Keratinocyte (primary cell): ENCODE measurements at regions not wholly inside any gene's neighbourhood (a gene's known extent, or its start where the extent isn't known, plus 50 kb on each side); places are given as distances from the start of the nearest gene placed in this dataset.
"Not testable (repeated sequence)": the region's sequence is repeated elsewhere in the genome, so short reads cannot be mapped to it uniquely, and the experiment has no call there.

ENCODE experiments used
- DNase-seq: peaks from one replicate; pipeline ENCODE4 v3.0.0-alpha.2; 2011; ENCODE audit warnings: low read depth, missing footprints, low spot score
- FAIRE-seq: peaks from 2 replicates; lab custom pipeline; 2011; peaks lifted over from hg19 to GRCh38; lab: Jason Lieb, UNC
- H2AFZ ChIP-seq: 2 replicates; pipeline ENCODE4 v1.6.0; 2012; ENCODE audit warnings: low read length, control low read depth, inconsistent platforms; ENCODE audit not compliant: control insufficient read depth
- H3K27ac ChIP-seq: 2 replicates; pipeline ENCODE4 v1.5.1; 2011; ENCODE audit warnings: low read length; ENCODE audit not compliant: control insufficient read depth, insufficient read depth
- H3K27me3 ChIP-seq: 3 replicates; pipeline ENCODE4 v1.6.0; 2011; ENCODE audit warnings: low read length; ENCODE audit not compliant: control insufficient read depth, insufficient read depth; ENCODE audit errors: extremely low read depth
- H3K36me3 ChIP-seq, 2 experiments: 2 replicates in 1 of 2; 3 replicates in 1 of 2; pipeline ENCODE4 v1.5.1; 2011; ENCODE audit warnings: low read length in 2 of 2, mild to moderate bottlenecking in 1 of 2; ENCODE audit not compliant: control insufficient read depth in 2 of 2, insufficient read depth in 2 of 2; ENCODE audit errors: extremely low read depth in 1 of 2
- H3K4me1 ChIP-seq: 3 replicates; pipeline ENCODE4 v1.5.1; 2011; ENCODE audit warnings: low read length; ENCODE audit not compliant: control insufficient read depth, insufficient read depth; ENCODE audit errors: extremely low read depth
- H3K4me2 ChIP-seq: 3 replicates; pipeline ENCODE4 v1.6.0; 2011; ENCODE audit warnings: low read depth, low read length; ENCODE audit not compliant: control insufficient read depth, insufficient read depth; ENCODE audit errors: extremely low read depth
- H3K4me3 ChIP-seq, 3 experiments: fragments of 200-600 bp in 1 of 3; sonication (generic) in 1 of 3; 2 replicates in 2 of 3; 3 replicates in 1 of 3; pipeline ENCODE4 v1.5.1; 2011 to 2016; ENCODE audit warnings: low read length in 3 of 3, mild to moderate bottlenecking in 3 of 3, control low read depth in 2 of 3, inconsistent platforms in 1 of 3, low read depth in 1 of 3, mixed read lengths in 1 of 3, mixed run types in 1 of 3, moderate library complexity in 1 of 3; ENCODE audit not compliant: control insufficient read depth in 2 of 3, insufficient read depth in 2 of 3; ENCODE audit errors: extremely low read depth in 1 of 3
- H3K79me2 ChIP-seq: 2 replicates; pipeline ENCODE4 v1.6.0; 2012; ENCODE audit warnings: low read length; ENCODE audit not compliant: control insufficient read depth, insufficient read depth
- H3K9ac ChIP-seq: 3 replicates; pipeline ENCODE4 v1.6.0; 2011; ENCODE audit warnings: low read length; ENCODE audit not compliant: control insufficient read depth, insufficient read depth; ENCODE audit errors: extremely low read depth
- H3K9me1 ChIP-seq: 3 replicates; pipeline ENCODE4 v1.6.0; 2011; ENCODE audit warnings: low read length; ENCODE audit not compliant: control insufficient read depth, insufficient read depth; ENCODE audit errors: extremely low read depth
- H3K9me3 ChIP-seq: 2 replicates; pipeline ENCODE4 v1.5.1; 2012; ENCODE audit warnings: low read depth, low read length; ENCODE audit not compliant: control insufficient read depth
- H4K20me1 ChIP-seq: 3 replicates; pipeline ENCODE4 v1.6.0; 2011; ENCODE audit warnings: low read length; ENCODE audit not compliant: control insufficient read depth, insufficient read depth; ENCODE audit errors: extremely low read depth
- EZH2 ChIP-seq: IDR thresholded peaks from one replicate; pipeline ENCODE4 v1.6.1; 2012; ENCODE audit warnings: inconsistent platforms, mild to moderate bottlenecking, low read length, moderate library complexity
- dilution Hi-C: fragments of 300-500 bp; cut with MboI; formaldehyde crosslinking; loops from one replicate; pipeline ENCODE4 v1.7.0; 2020; ENCODE audit warnings: low sequenced_read_pairs; ENCODE audit not compliant: extremely low pct_ligation_motif_present
- TF ChIP-seq, protein P1 (sequence below), 3 experiments: IDR thresholded peaks in 1 of 3; conservative IDR thresholded peaks in 1 of 3; optimal IDR thresholded peaks in 1 of 3; 2 replicates in 2 of 3; 3 replicates in 1 of 3; pipeline versions ENCODE3 to v1.5.1; 2011; ENCODE audit warnings: low read length in 3 of 3, mild to moderate bottlenecking in 3 of 3, moderate library complexity in 2 of 3, control low read depth in 1 of 3, inconsistent platforms in 1 of 3; ENCODE audit not compliant: insufficient read depth in 2 of 3; ENCODE audit errors: extremely low read depth in 1 of 3

DNA sequence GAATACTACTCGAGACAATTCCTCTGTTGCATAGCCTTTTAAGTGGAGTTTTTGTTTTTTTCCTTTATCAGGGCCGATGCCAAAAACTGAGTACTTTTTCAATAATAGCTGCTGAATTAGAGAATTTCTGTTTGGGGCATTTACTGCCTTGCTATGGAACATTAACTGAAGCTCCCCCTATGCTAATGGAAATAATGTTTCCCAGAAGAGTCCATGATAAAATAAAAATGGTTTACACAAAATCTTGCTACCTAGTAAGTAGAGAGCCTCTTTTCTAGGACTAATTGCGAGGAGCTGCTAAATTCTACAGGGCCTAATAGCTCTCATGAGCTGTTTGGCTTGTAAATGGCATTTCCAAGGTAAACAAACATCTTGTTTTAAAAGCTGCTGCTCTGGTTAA lies 128.2 kb upstream of the MYO10 start:
- Histone ChIP-seq H3K79me2 (no peaks in the 10 kb centered on the region), H3K9ac (no peak overlapping the region), H3K4me2 (no peak overlapping the region), H3K4me1 (no peaks in the 10 kb centered on the region), H2AFZ (no peak overlapping the region), H3K36me3 (no peaks in the 10 kb centered on the region), H3K27me3 (no peaks in the 10 kb centered on the region), H3K27ac (no peak overlapping the region), H4K20me1 (no peaks in the 10 kb centered on the region), H3K9me3 (no peaks in the 10 kb centered on the region), H3K4me3 (no peak overlapping the region), H3K9me1 (no peaks in the 10 kb centered on the region)
- no peak for DNase-seq
- dilution Hi-C loops: no loop called here
- FAIRE-seq: no peak
- TF ChIP-seq, protein P1, sequence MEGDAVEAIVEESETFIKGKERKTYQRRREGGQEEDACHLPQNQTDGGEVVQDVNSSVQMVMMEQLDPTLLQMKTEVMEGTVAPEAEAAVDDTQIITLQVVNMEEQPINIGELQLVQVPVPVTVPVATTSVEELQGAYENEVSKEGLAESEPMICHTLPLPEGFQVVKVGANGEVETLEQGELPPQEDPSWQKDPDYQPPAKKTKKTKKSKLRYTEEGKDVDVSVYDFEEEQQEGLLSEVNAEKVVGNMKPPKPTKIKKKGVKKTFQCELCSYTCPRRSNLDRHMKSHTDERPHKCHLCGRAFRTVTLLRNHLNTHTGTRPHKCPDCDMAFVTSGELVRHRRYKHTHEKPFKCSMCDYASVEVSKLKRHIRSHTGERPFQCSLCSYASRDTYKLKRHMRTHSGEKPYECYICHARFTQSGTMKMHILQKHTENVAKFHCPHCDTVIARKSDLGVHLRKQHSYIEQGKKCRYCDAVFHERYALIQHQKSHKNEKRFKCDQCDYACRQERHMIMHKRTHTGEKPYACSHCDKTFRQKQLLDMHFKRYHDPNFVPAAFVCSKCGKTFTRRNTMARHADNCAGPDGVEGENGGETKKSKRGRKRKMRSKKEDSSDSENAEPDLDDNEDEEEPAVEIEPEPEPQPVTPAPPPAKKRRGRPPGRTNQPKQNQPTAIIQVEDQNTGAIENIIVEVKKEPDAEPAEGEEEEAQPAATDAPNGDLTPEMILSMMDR (optimal IDR thresholded peaks at IDR 0.05 in 1 of 3, IDR thresholded peaks at IDR 0.05 in 1 of 3, conservative IDR thresholded peaks at IDR 0.05 in 1 of 3; ENCODE audit: extremely low read depth in 1 of 3, insufficient read depth in 2 of 3, low read length in 3 of 3): no peak
- TF ChIP-seq EZH2: no peak

DNA sequence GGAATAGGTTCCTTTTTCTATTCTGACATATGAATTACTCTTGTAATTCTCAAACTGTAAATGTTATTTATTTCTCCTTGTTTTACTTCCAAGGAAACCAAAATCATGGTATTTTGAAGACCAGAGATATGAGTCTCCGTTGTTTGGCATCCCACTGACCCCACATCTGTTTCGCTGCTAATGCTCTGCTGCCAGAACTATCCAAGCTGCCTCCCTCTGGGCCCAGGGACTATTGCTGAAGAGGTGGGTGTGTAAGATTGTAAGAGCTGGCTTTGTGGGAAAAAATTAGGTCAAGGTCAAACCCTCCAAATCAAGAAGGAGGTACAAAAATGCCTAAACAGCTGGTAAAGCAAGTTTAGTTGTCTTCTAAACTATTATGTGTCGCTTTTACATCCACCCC lies 129.4 kb upstream of the MYO10 start:
- no peak overlapping the region for H2AFZ ChIP-seq
- H3K36me3 ChIP-seq: no peaks in the 10 kb centered on the region
- no peaks in the 10 kb centered on the region for H3K9me3 ChIP-seq
- no peak overlapping the region for H3K4me2 ChIP-seq
- no peak overlapping the region for H3K27ac ChIP-seq
- no peaks in the 10 kb centered on the region for H4K20me1 ChIP-seq
- H3K9me1 ChIP-seq: no peaks in the 10 kb centered on the region
- H3K9ac ChIP-seq: no peak overlapping the region
- H3K4me1 ChIP-seq: peaks cover 7% of the 10 kb centered on the region
- TF ChIP-seq, protein P1 (optimal IDR thresholded peaks at IDR 0.05 in 1 of 3, IDR thresholded peaks at IDR 0.05 in 1 of 3, conservative IDR thresholded peaks at IDR 0.05 in 1 of 3; ENCODE audit: extremely low read depth in 1 of 3, insufficient read depth in 2 of 3, low read length in 3 of 3): no peak
- TF ChIP-seq EZH2: no peak
- no peaks in the 10 kb centered on the region for H3K27me3 ChIP-seq
- no peak for DNase-seq
- no peaks in the 10 kb centered on the region for H3K79me2 ChIP-seq
- H3K4me3 ChIP-seq: no peak overlapping the region
- FAIRE-seq: no peak
- dilution Hi-C loops: no loop called here

DNA sequence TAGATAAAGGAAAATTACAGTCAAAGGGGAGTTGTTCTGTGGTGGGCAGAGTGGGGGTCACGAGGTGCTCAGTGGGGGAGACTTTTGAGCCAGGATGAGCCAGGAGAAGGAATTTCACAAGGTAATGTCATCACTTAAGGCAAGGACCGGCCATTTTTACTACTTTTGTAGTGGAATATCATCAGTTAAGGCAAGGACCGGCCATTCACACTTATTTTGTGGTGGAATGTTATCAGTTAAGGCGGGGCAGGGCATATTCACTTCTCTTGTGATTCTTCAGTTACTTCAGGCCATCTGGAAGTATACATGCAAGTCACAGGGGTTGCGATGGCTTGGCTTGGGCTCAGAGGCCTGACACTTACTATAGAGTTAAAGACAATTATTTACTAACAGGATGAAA lies 129.9 kb upstream of the MYO10 start:
- H3K36me3 ChIP-seq, H3K9ac ChIP-seq, H3K27ac ChIP-seq, H3K9me3 ChIP-seq, H2AFZ ChIP-seq, FAIRE-seq, H3K4me2 ChIP-seq, H3K4me3 ChIP-seq, H3K79me2 ChIP-seq, H4K20me1 ChIP-seq, H3K27me3 ChIP-seq, H3K9me1 ChIP-seq, DNase-seq, dilution Hi-C loops: not testable (repeated sequence)
- peaks cover 12% of the 10 kb centered on the region for H3K4me1 ChIP-seq
